Endothelial cell (in vitro differentiated cells): ENCODE measurements at regions not wholly inside any gene's neighbourhood (a gene's known extent, or its start where the extent isn't known, plus 50 kb on each side); places are given as distances from the start of the nearest gene placed in this dataset.

Source experiments
- DNase-seq: peaks from one replicate; pipeline ENCODE4 v3.0.0; 2021; ENCODE audit warnings: low spot score
- H3K27ac Mint-ChIP-seq: one replicate; pipeline ENCODE4 v1.8.0; 2021; ENCODE audit warnings: mixed read lengths, inconsistent platforms; ENCODE audit not compliant: unreplicated experiment
- H3K27me3 Mint-ChIP-seq: one replicate; pipeline ENCODE4 v1.8.0; 2021; ENCODE audit warnings: mild to moderate bottlenecking, moderate library complexity, mixed read lengths, inconsistent platforms; ENCODE audit not compliant: unreplicated experiment
- H3K36me3 Mint-ChIP-seq: one replicate; pipeline ENCODE4 v1.8.0; 2021; ENCODE audit warnings: mild to moderate bottlenecking, low read depth, mixed read lengths, inconsistent platforms; ENCODE audit not compliant: unreplicated experiment
- H3K4me1 Mint-ChIP-seq: one replicate; pipeline ENCODE4 v1.8.0; 2021; ENCODE audit warnings: mild to moderate bottlenecking, mixed read lengths, inconsistent platforms; ENCODE audit not compliant: unreplicated experiment
- H3K4me3 Mint-ChIP-seq: one replicate; pipeline ENCODE4 v1.8.0; 2021; ENCODE audit warnings: mild to moderate bottlenecking, mixed read lengths, inconsistent platforms; ENCODE audit not compliant: unreplicated experiment
- H3K9me3 Mint-ChIP-seq: one replicate; pipeline ENCODE4 v1.8.0; 2021; ENCODE audit warnings: mixed read lengths, inconsistent platforms; ENCODE audit not compliant: unreplicated experiment
- CTCF ChIP-seq: fragments of 200-600 bp; sonication (generic); IDR thresholded peaks from one replicate; pipeline ENCODE4 v1.5.0; 2021; ENCODE audit warnings: antibody characterized with exemption; ENCODE audit not compliant: unreplicated experiment

- peaks cover 13% of the 10 kb centered on the region for H3K4me1 Mint-ChIP-seq
- no peaks in the 10 kb centered on the region for H3K27me3 Mint-ChIP-seq
- DNase-seq, result no peak
- H3K4me3 Mint-ChIP-seq, result no peak overlapping the region
- no peak overlapping the region for H3K27ac Mint-ChIP-seq
- no peaks in the 10 kb centered on the region for H3K9me3 Mint-ChIP-seq
- TF ChIP-seq CTCF, result no peak
- H3K36me3 Mint-ChIP-seq, result no peaks in the 10 kb centered on the region
Measured at GRCh38 chr6:3620937-3621336, 130.6 kb downstream of the PXDC1 start.

GRCh38 chr6:3620389-3620788 is 131.1 kb downstream of the PXDC1 start:
- peaks cover 13% of the 10 kb centered on the region for H3K4me1 Mint-ChIP-seq
- TF ChIP-seq CTCF, result no peak
- H3K27ac Mint-ChIP-seq, result no peak overlapping the region
- H3K36me3 Mint-ChIP-seq, result no peaks in the 10 kb centered on the region
- H3K4me3 Mint-ChIP-seq, result no peak overlapping the region
- no peak for DNase-seq
- no peaks in the 10 kb centered on the region for H3K9me3 Mint-ChIP-seq
- H3K27me3 Mint-ChIP-seq, result no peaks in the 10 kb centered on the region

- H3K27ac Mint-ChIP-seq, result no peak overlapping the region
- no peaks in the 10 kb centered on the region for H3K9me3 Mint-ChIP-seq
- DNase-seq, result no peak
- TF ChIP-seq CTCF, result no peak
- H3K27me3 Mint-ChIP-seq, result no peaks in the 10 kb centered on the region
- H3K4me3 Mint-ChIP-seq, result no peak overlapping the region
- peaks cover 13% of the 10 kb centered on the region for H3K4me1 Mint-ChIP-seq
- H3K36me3 Mint-ChIP-seq, result no peaks in the 10 kb centered on the region
Measured at GRCh38 chr6:3619800-3620199, 131.7 kb downstream of the PXDC1 start.

- no peak overlapping the region for H3K27ac Mint-ChIP-seq
- TF ChIP-seq CTCF, result no peak
- H3K4me3 Mint-ChIP-seq, result no peak overlapping the region
- no peaks in the 10 kb centered on the region for H3K9me3 Mint-ChIP-seq
- H3K4me1 Mint-ChIP-seq, result peaks cover 13% of the 10 kb centered on the region
- H3K36me3 Mint-ChIP-seq, result no peaks in the 10 kb centered on the region
- no peaks in the 10 kb centered on the region for H3K27me3 Mint-ChIP-seq
- DNase-seq, result no peak
Measured at GRCh38 chr6:3619201-3619600, 132.3 kb downstream of the PXDC1 start.

GRCh38 chr6:3618642-3619041 is 132.9 kb downstream of the PXDC1 start:
- Mint-ChIP-seq H3K9me3 (no peaks in the 10 kb centered on the region), H3K4me1 (peaks cover 13% of the 10 kb centered on the region), H3K27me3 (no peaks in the 10 kb centered on the region), H3K27ac (no peak overlapping the region), H3K4me3 (no peak overlapping the region), H3K36me3 (no peaks in the 10 kb centered on the region)
- no peak for DNase-seq
- no peak for TF ChIP-seq CTCF
